ENCODE measurements at regions not wholly inside any gene's neighbourhood (a gene's known extent, or its start where the extent isn't known, plus 50 kb on each side); places are given as distances from the start of the nearest gene placed in this dataset.

DNA sequence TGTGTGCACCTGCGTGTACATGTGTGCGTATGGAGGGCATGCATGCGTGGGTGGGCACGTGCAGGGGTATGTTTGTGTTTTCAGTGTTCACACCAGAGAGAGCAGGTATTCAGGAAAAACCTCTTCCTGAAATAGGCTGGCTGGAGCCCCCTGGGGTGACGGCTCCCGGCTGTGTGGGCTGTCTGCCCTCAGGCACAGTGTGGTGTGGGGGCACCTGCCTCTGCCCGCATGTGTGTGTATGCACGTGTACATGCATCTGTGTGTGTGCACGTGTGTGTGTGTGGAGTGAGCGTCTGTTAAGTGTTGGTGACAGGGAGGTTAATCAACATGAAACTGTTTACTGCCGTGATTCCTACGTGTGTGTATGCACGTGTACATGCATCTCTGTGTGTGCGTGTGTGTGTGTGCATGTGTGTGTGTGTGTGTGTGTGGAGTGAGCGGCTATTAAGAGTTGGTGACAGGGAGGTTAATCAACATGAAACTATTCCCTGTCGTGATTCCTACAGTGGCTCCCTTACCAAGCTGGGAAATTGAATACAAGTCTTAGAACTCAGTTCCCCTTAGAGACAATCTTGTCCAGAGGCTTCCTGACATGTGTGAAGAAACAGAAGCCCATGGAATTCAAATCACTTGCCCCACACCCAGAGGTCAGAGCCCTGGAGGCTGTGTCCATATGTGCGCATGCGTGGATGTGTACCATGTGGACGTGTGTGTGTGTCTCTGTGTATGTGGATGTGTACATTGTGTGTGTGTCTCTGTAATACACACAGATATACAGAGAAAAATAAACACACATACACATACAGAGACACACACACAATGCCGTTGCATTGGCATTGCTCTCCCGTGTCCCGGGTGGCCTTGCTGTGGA is 372.4 kb upstream of the IRX4 start:
- DNase-seq (ENCODE audit: low read depth), result no peak
- no peak overlapping the region for H3K4me3 ChIP-seq (ENCODE audit: low read length)
- TF ChIP-seq, protein P1, sequence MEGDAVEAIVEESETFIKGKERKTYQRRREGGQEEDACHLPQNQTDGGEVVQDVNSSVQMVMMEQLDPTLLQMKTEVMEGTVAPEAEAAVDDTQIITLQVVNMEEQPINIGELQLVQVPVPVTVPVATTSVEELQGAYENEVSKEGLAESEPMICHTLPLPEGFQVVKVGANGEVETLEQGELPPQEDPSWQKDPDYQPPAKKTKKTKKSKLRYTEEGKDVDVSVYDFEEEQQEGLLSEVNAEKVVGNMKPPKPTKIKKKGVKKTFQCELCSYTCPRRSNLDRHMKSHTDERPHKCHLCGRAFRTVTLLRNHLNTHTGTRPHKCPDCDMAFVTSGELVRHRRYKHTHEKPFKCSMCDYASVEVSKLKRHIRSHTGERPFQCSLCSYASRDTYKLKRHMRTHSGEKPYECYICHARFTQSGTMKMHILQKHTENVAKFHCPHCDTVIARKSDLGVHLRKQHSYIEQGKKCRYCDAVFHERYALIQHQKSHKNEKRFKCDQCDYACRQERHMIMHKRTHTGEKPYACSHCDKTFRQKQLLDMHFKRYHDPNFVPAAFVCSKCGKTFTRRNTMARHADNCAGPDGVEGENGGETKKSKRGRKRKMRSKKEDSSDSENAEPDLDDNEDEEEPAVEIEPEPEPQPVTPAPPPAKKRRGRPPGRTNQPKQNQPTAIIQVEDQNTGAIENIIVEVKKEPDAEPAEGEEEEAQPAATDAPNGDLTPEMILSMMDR (conservative IDR thresholded peaks at IDR 0.05; ENCODE audit: low read length), result no peak

DNA sequence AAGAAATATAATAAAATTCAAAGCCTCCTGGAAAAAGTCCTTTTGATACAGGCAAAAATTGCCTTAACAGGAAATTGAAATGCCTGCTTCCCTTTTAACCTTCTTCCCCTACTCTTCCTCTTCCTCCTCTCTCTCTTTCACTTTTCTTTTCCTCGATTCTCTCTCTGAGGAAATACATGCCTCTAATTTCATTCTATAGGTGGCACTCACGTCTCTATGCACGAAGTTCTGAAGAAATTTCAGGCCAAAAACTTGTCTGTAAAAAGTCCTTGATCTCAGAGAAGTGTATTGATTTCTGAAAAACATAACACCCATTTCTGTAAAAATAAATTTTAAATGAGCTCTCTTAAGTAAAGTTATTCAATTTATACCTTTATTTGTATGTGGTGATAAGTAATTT is 371.7 kb upstream of the IRX4 start:
- DNase-seq (ENCODE audit: low read depth), result no peak
- H3K4me3 ChIP-seq (ENCODE audit: low read length), result no peak overlapping the region
- TF ChIP-seq, protein P1 (conservative IDR thresholded peaks at IDR 0.05; ENCODE audit: low read length), result no peak

GRCh38 chr5:2253040-2253975 is 370.6 kb upstream of the IRX4 start:
- H3K4me3 ChIP-seq (ENCODE audit: low read length), result no peak overlapping the region
- DNase-seq (ENCODE audit: low read depth), result no peak
- TF ChIP-seq, protein P1 (conservative IDR thresholded peaks at IDR 0.05; ENCODE audit: low read length), result no peak

DNA sequence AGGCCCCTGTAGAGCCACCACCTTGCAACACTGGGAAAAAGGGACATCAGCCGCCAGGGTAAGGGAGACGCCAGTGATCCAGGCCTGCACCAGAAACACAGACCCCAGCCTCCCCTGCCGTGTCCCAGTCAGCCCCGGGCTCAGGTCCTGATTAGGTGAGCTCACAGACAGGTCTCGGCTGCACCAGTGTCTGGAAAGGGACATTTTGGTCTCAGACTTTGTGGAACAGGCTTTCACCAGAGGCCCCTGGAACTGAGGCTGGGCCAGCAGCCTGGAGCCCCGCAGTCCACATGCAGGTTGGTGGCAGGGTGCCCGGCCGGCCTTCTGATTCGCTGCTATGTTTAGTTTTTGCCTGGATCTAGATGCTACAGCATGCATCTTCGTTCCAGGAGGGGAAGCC is 369.0 kb upstream of the IRX4 start:
- no peak overlapping the region for H3K4me3 ChIP-seq (ENCODE audit: low read length)
- TF ChIP-seq, protein P1 (conservative IDR thresholded peaks at IDR 0.05; ENCODE audit: low read length), result no peak
- DNase-seq (ENCODE audit: low read depth), result no peak

DNA sequence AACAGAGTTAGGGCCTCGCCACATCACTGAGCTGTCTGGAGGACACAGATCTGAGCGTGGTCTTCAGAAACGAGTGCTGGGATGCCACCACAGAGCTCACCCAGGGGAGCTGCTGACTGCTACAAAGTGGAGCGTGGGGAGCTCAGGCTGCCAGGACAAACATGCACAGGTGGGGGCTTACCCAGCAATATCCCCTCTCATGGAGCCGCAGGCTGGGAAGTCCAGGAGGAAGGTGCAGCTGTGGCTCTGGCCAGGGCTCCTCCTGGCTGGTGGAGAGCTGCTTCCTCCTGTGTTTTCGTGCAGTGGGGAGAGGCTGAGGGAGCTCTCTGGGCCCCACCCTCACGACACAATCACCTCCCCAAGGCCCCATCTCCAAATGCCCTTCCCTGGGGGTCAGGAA is 368.6 kb upstream of the IRX4 start:
- no peak for DNase-seq (ENCODE audit: low read depth)
- H3K4me3 ChIP-seq (ENCODE audit: low read length), result no peak overlapping the region
- TF ChIP-seq, protein P1 (conservative IDR thresholded peaks at IDR 0.05; ENCODE audit: low read length), result no peak

DNA sequence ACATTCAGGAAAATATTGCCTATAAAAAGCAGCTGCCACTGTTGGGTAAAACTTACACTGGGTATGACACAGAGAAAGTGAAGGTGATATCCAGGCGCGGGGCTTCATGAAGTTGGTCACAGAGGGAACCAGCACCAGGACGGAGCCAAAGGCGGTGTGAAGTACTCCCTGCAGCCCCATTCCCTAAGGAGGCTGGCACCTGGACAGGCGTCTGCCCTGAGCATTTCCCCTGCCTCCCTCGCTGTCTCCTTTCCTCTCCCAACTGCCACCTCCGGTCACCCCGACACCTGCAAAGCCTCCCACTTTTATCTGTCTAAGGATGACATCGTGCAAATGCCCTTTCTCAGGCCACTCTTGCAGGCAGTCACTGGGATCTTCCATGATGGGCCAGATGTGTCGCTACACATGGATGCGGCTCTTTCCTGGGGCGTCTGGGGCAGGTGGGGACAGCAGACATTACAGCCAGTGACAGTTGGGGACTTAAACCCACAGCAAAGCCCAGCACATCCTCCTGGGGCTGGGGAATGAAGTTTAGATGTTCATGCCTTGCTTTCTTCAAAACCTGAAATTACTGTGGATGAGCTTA is 367.7 kb upstream of the IRX4 start:
- H3K4me3 ChIP-seq (ENCODE audit: low read length), result no peak overlapping the region
- TF ChIP-seq, protein P1 (conservative IDR thresholded peaks at IDR 0.05; ENCODE audit: low read length), result no peak
- DNase-seq (ENCODE audit: low read depth), result no peak

All from AG10803 (cell line).